Gastroesophageal sphincter (tissue), 3 donors: ENCODE measurements at regions not wholly inside any gene's neighbourhood (a gene's known extent, or its start where the extent isn't known, plus 50 kb on each side); places are given as distances from the start of the nearest gene placed in this dataset.

Source experiments
- EP300 ChIP-seq: sonication (generic); formaldehyde crosslinking; IDR thresholded peaks from one replicate; pipeline ENCODE4 v1.6.1; 2017; ENCODE audit warnings: antibody characterized with exemption, mild to moderate bottlenecking
- POLR2A ChIP-seq, 2 donors: fragments of 450-650 bp; IDR thresholded peaks; one replicate each; pipeline ENCODE4 v1.6.1; 2017; ENCODE audit warnings: antibody characterized with exemption in 2 of 2, mild to moderate bottlenecking in 2 of 2, moderate library complexity in 1 of 2
- POLR2AphosphoS5 ChIP-seq: sonication (generic); formaldehyde crosslinking; IDR thresholded peaks from one replicate; pipeline ENCODE4 v1.6.1; 2017; ENCODE audit warnings: antibody characterized with exemption
- TF ChIP-seq, protein P1 (sequence below), 4 experiments: fragments of 200-600 bp in 2 of 4; fragments of 450-650 bp in 2 of 4; sonication (generic) in 1 of 4; IDR thresholded peaks; one replicate each; pipeline ENCODE4 v1.5.1; 2017 to 2019; ENCODE audit warnings: antibody characterized with exemption in 4 of 4, mild to moderate bottlenecking in 2 of 4, moderate library complexity in 2 of 4

DNA sequence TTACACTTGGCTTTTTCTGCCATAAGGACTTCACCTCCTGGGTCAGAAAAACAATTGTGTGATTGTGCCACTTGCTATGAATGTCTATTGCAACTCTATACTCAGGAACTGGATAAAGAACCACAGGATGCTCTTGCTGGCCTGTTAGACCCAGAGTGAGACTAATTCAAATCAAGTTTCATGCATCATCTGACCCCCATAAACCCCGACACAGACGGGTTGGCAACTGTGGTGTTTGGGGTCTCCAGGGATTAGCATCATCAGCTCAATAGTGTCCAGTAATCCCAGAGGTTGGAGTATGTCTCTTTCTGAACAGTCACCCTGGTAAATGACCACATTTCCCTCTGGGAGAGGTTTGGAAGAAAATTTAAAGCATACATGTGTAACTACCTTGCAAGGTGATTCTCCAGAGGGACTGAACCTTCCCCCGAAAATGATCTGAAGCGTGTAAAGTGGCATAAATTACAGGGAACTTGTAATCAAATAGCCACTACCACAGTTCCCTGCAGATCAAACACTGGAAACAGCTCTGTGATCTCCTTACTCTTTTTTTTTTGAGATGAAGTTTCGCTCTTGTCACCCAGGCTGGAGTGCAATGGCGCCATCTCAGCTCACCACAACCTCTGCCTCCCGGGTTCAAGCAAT lies 1097.6 kb downstream of the TBC1D22A start:
- TF ChIP-seq POLR2A (IDR thresholded peaks at IDR 0.05) (no peak), POLR2AphosphoS5 (no peak), EP300 (no peak)
- TF ChIP-seq, protein P1, sequence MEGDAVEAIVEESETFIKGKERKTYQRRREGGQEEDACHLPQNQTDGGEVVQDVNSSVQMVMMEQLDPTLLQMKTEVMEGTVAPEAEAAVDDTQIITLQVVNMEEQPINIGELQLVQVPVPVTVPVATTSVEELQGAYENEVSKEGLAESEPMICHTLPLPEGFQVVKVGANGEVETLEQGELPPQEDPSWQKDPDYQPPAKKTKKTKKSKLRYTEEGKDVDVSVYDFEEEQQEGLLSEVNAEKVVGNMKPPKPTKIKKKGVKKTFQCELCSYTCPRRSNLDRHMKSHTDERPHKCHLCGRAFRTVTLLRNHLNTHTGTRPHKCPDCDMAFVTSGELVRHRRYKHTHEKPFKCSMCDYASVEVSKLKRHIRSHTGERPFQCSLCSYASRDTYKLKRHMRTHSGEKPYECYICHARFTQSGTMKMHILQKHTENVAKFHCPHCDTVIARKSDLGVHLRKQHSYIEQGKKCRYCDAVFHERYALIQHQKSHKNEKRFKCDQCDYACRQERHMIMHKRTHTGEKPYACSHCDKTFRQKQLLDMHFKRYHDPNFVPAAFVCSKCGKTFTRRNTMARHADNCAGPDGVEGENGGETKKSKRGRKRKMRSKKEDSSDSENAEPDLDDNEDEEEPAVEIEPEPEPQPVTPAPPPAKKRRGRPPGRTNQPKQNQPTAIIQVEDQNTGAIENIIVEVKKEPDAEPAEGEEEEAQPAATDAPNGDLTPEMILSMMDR (IDR thresholded peaks at IDR 0.05) = no peak
